Stimulated activated naive B cell treated with anti-CD40 and anti-IgM and Interleukin-4, amounts not matched to agents 10 μg/mL and 1 μg/mL and 100 μg/mL, for 72 hours (primary cell): ENCODE measurements at regions not wholly inside any gene's neighbourhood (a gene's known extent, or its start where the extent isn't known, plus 50 kb on each side); places are given as distances from the start of the nearest gene placed in this dataset.

Experiments
- ATAC-seq, 2 donors: fragments of 150-1000 bp; cut with Tn5 transposase; replicated peaks; 2 replicates each; pipeline ENCODE4 v1.10.0; 2021; ENCODE audit warnings: moderate library complexity in 1 of 2
- DNase-seq: peaks from one replicate; pipeline ENCODE4 v3.0.0; 2021
- H3K27ac Mint-ChIP-seq: one replicate; pipeline ENCODE4 v1.8.0; 2022; ENCODE audit warnings: mild to moderate bottlenecking, mixed read lengths
- H3K27me3 Mint-ChIP-seq, 2 donors: one replicate each; pipeline ENCODE4 v1.8.0; 2022; ENCODE audit warnings: mixed read lengths in 2 of 2
- H3K36me3 Mint-ChIP-seq, 2 donors: one replicate each; pipeline ENCODE4 v1.8.0; 2022; ENCODE audit warnings: mixed read lengths in 2 of 2, mild to moderate bottlenecking in 1 of 2
- H3K4me1 Mint-ChIP-seq, 2 donors: one replicate each; pipeline ENCODE4 v1.8.0; 2022; ENCODE audit warnings: mixed read lengths in 2 of 2, mild to moderate bottlenecking in 1 of 2
- H3K4me3 Mint-ChIP-seq, 2 donors: one replicate each; pipeline ENCODE4 v1.8.0; 2022; ENCODE audit warnings: mild to moderate bottlenecking in 2 of 2, mixed read lengths in 2 of 2, moderate library complexity in 1 of 2
- H3K9me3 Mint-ChIP-seq, 2 donors: one replicate each; pipeline ENCODE4 v1.8.0; 2022; ENCODE audit warnings: mixed read lengths in 2 of 2, mild to moderate bottlenecking in 1 of 2

GRCh38 chr2:33670392-33670937 lies 71.4 kb upstream of the FAM98A start:
- DNase-seq (no peak), ATAC-seq (no peak)
- Mint-ChIP-seq H3K4me3 (no peak overlapping the region), H3K36me3 (no peaks in the 10 kb centered on the region), H3K27me3 (peaks cover 0 to 12% of the 10 kb centered on the region in 2 donors), H3K9me3 (no peaks in the 10 kb centered on the region), H3K27ac (no peak overlapping the region), H3K4me1 (no peaks in the 10 kb centered on the region)

GRCh38 chr2:33666879-33667278 lies 67.8 kb upstream of the FAM98A start:
- no peak for DNase-seq
- Mint-ChIP-seq H3K27ac (no peak overlapping the region), H3K27me3 (peaks cover 0 to 12% of the 10 kb centered on the region in 2 donors), H3K4me1 (no peaks in the 10 kb centered on the region), H3K4me3 (no peak overlapping the region), H3K36me3 (no peaks in the 10 kb centered on the region), H3K9me3 (peaks cover 3 to 8% of the 10 kb centered on the region in 2 donors)
- ATAC-seq, result no peak

GRCh38 chr2:33665039-33665438 lies 65.9 kb upstream of the FAM98A start:
- Mint-ChIP-seq H3K27ac (no peak overlapping the region), H3K4me3 (no peak overlapping the region), H3K4me1 (no peaks in the 10 kb centered on the region), H3K36me3 (no peaks in the 10 kb centered on the region), H3K27me3 (peaks cover 3 to 4% of the 10 kb centered on the region in 2 donors), H3K9me3 (peaks cover 3 to 8% of the 10 kb centered on the region in 2 donors)
- ATAC-seq (no peak), DNase-seq (no peak)

- H3K27ac Mint-ChIP-seq, result no peak overlapping the region
Measured at GRCh38 chr2:33660416-33661123, 61.5 kb upstream of the FAM98A start.

GRCh38 chr2:33655626-33656320 lies 56.7 kb upstream of the FAM98A start:
- no peaks in the 10 kb centered on the region for H3K4me1 Mint-ChIP-seq
- no peaks in the 10 kb centered on the region for H3K36me3 Mint-ChIP-seq
- peaks cover 0 to 4% of the 10 kb centered on the region in 2 donors for H3K27me3 Mint-ChIP-seq
- DNase-seq, result no peak
- no peak overlapping the region for H3K27ac Mint-ChIP-seq
- no peak for ATAC-seq
- peaks cover 0 to 5% of the 10 kb centered on the region in 2 donors for H3K9me3 Mint-ChIP-seq
- H3K4me3 Mint-ChIP-seq, result no peak overlapping the region

More at GRCh38 chr2:33660416-33661123, 61.5 kb upstream of the FAM98A start:
- no peaks in the 10 kb centered on the region for H3K36me3 Mint-ChIP-seq
- H3K27me3 Mint-ChIP-seq, result peaks cover 0 to 4% of the 10 kb centered on the region in 2 donors
- peaks cover 3 to 11% of the 10 kb centered on the region in 2 donors for H3K9me3 Mint-ChIP-seq
- ATAC-seq, result no peak
- no peaks in the 10 kb centered on the region for H3K4me1 Mint-ChIP-seq
- DNase-seq, result no peak
- H3K4me3 Mint-ChIP-seq, result no peak overlapping the region

GRCh38 chr2:33652830-33653229 lies 53.7 kb upstream of the FAM98A start:
- ATAC-seq, result no peak
- H3K4me3 Mint-ChIP-seq, result no peak overlapping the region

GRCh38 chr2:33650171-33650570 lies 51.1 kb upstream of the FAM98A start:
- Mint-ChIP-seq H3K27ac (no peak overlapping the region), H3K36me3 (no peaks in the 10 kb centered on the region), H3K27me3 (peaks cover 0 to 9% of the 10 kb centered on the region in 2 donors), H3K9me3 (peaks cover 0 to 2% of the 10 kb centered on the region in 2 donors), H3K4me3 (no peak overlapping the region), H3K4me1 (peaks cover 3 to 4% of the 10 kb centered on the region in 2 donors)
- DNase-seq (no peak), ATAC-seq (no peak)

More at GRCh38 chr2:33652830-33653229, 53.7 kb upstream of the FAM98A start:
- Mint-ChIP-seq H3K4me1 (peaks cover 3 to 4% of the 10 kb centered on the region in 2 donors), H3K9me3 (peaks cover 0 to 5% of the 10 kb centered on the region in 2 donors), H3K27ac (no peak overlapping the region), H3K27me3 (peaks cover 0 to 9% of the 10 kb centered on the region in 2 donors), H3K36me3 (no peaks in the 10 kb centered on the region)
- DNase-seq, result no peak
